GM19239 (cell line): ENCODE measurements at regions not wholly inside any gene's neighbourhood (a gene's known extent, or its start where the extent isn't known, plus 50 kb on each side); places are given as distances from the start of the nearest gene placed in this dataset.

Experiments
- DNase-seq: peaks from one replicate; pipeline ENCODE4 v3.0.0; 2011; ENCODE audit warnings: low spot score; ENCODE audit not compliant: insufficient read length
- FAIRE-seq: peaks from 2 replicates; lab custom pipeline; 2011; peaks lifted over from hg19 to GRCh38; lab: Jason Lieb, UNC

- DNase-seq = no peak
- FAIRE-seq = no peak
Observed at GRCh38 chrX:7789200-7789599, 53.8 kb upstream of the VCX start.

GRCh38 chrX:7788334-7788733, 54.6 kb upstream of the VCX start:
- DNase-seq (no peak), FAIRE-seq (no peak)

- FAIRE-seq (no peak), DNase-seq (no peak)
Observed at GRCh38 chrX:7787714-7788113, 55.3 kb upstream of the VCX start.

- FAIRE-seq (no peak), DNase-seq (no peak)
Observed at GRCh38 chrX:7784580-7784979, 58.4 kb upstream of the VCX start.

- FAIRE-seq (no peak), DNase-seq (no peak)
Observed at GRCh38 chrX:7779644-7780043, 63.3 kb upstream of the VCX start.

GRCh38 chrX:7775987-7776386, 67.0 kb upstream of the VCX start:
- DNase-seq = no peak
- no peak for FAIRE-seq

DNA sequence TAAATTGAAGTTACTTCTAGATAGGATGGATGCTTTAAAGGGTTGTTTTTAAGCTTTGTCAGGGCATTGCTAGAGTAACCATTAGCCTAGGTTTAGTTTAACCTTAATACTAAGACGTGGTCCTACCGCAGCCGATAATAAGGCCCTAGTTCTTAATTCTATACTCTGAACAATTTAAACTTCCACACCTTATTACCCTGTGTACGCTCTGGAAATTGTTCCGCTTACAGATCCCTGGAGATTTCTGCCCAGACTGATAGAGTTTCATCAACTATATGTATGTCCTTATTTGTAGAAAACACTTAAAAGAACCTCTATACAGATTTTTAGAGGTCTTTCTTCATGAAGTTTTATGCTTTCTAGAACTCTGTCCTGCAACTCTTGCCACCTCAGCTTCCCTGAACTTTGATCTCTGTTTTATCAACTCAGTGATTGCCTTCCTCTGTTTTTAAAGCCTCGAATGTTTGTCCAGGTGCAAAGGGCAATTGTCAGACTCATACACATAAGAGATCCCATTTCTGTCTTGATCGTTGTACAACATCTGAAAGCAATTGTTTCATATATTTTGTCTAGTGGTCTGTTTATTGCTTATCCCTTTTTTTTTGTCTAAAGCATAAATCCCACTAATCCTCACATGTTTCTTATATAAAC, 71.1 kb upstream of the VCX start:
- DNase-seq (no peak), FAIRE-seq (no peak)

DNA sequence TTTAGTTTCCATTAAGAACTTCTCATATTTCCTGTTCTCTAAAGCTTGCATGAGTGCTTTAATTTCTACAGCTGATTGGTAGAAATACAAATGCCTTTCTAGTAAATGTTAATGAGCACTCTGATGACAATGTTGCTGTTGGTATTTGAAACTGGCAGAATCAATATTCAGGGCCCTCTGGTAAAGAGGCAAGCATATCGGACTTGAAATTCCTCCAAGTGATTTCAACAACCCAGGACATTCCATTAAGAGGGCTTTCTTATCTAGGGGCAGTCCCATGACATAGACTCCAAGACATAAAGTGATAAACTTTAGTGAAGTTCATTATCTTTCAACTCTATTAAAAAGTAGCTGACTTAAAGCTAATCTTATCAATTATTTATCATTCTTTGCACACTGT, 83.1 kb upstream of the VCX start:
- no peak for FAIRE-seq
- DNase-seq = no peak

GRCh38 chrX:7746856-7747255, 96.1 kb upstream of the VCX start:
- no peak for DNase-seq
- FAIRE-seq = no peak

DNA sequence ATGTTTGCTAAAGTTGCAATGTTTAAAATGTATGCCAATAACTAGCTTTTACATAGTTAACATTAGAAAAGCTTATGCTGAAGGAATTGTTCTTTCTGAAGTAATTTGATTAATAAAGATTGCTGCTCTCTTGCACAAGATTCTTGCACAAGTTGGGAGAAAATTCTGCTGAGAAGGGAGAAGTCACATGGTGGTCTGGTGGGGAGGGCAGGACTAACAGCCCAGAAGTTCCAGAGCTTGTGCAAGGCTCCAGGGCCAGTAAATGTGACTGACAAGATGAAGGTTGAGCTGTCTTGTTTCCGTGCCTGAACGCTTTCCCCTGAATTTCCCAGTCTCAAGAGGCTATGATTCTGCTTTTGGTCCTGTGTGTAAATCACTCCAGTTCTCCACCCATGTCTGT, 112.9 kb upstream of the VCX start:
- no peak for FAIRE-seq
- no peak for DNase-seq

DNA sequence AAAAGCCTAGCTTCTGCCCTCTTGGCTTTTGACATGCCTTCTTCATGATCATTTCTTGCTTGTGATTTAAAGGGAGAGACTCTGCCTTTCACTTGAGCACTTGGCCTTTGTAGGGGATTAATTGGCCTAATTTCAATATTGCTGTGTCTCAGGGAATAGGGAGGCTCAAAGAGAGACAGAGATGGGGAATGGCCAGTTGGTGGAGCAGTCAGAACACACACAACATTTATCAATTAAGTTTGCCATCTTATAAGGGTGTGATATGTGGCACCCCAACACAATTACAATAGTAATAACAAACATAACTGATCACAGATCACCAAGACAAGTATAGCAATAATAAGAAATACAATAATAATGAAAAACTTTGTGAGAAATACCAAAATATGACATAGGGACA, 122.5 kb upstream of the VCX start:
- no peak for FAIRE-seq
- no peak for DNase-seq

DNA sequence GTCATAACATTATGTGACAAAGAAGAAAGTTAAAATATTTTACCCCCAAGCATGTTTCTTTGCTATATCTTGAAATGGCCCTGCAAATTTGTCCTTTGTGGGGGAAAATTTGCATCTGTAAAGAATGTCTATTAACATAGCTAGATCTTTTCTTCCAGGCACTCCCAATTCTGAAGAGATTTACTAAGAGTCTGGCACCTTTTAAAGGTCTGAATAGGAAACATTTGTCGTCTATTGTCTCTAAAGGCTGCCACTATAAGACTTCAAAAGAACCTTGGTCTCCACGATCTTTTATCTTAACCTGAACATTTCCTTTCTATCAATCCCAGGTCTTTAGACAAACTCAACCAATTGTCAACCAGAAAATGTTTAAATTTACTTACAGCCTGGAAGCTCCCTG, 128.6 kb upstream of the VCX start:
- DNase-seq = no peak
- no peak for FAIRE-seq

DNA sequence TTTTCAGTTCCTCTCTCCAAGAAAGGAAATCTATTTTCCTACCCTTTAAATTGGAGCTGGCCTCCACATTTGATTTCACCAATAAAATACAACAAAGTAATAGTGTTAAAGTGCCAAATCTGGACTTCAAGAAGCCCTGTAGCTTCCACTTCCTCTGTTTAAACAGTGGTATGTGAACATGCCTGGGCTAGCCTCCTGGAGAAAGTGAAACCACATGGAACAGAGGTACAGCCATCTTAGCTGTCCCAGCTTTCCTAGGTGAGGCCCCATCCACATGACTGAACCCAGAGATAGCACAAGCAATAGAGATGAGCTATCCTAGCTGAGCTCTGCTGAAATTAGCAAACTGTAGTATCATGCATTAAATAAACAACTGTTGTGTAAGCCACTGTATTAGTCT, 131.8 kb upstream of the VCX start:
- no peak for DNase-seq

DNA sequence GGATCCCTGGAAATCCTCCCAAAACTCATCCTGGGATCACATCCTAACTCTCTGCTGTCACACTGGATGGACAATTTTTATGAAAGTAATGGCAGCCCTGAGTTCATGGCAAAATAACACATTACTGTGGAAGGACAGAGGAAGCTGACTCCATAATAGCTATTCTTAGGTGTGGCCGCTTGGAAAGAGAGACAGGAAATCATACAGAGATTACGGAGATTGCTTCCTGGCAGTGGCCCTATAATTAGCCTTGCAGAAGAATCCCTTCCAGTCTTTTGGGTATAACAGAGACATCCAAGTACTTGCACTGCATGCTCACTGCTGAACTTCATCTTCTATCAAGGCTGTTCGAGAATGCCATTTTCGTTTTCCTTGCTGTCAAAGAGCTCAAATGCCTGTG, 133.1 kb upstream of the VCX start:
- DNase-seq (no peak), FAIRE-seq (no peak)

More for the DNA sequence above, 131.8 kb upstream of the VCX start:
- no peak for FAIRE-seq

- FAIRE-seq (no peak), DNase-seq (no peak)
Observed at GRCh38 chrX:7706032-7706431, 136.9 kb upstream of the VCX start.

GRCh38 chrX:7704205-7704604, 138.8 kb upstream of the VCX start:
- DNase-seq (no peak), FAIRE-seq (no peak)

GRCh38 chrX:7698248-7698647, 144.7 kb upstream of the VCX start:
- no peak for FAIRE-seq
- DNase-seq = no peak

DNA sequence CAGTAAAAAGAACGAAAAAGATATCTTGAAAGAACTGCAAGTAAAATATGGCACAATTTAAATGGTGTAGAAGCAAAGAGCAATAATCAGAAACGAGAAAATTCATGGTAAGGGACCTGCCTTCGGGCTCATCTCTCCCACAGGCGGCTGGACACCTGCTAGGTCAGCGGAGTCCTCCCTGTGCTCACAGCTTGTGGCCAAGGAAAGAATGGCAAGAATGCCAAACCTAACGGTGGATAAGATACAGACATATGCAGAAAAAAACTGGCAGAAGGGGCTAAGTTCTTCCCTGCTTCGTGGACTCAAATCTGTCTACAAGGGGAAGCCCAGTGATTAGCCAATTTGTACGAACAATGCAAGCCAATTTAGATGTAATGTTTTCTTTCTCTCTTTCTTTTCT, 152.1 kb upstream of the VCX start:
- no peak for FAIRE-seq
- no peak for DNase-seq

DNA sequence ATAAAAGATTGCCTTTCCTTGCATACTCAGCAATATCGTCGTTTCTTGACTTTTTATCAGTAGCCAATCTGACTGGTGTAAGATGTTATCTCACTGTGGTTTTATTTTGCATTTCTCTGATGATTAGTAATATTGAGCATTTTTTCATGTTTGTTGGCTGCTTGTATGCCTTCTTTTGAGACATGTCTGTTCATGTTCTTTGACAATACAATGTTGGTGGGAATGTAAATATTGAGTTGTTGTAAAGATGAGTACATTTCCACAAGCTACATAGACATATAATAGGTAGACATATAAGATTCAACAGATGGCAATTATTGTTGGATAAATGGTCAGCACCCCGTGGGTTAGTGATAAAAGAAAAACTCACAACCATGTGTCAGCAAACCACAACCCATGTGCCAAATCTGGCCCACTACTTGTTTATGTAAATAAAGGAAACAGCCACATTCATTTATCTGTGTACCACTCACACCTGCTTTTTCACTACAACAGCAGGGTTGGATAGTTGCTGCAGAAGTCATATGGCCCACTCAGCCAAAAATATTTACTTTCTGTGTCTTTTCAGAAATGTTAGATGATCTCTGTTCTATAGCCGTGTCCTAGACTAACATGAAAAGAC, 153.1 kb upstream of the VCX start:
- FAIRE-seq (no peak), DNase-seq (no peak)

DNA sequence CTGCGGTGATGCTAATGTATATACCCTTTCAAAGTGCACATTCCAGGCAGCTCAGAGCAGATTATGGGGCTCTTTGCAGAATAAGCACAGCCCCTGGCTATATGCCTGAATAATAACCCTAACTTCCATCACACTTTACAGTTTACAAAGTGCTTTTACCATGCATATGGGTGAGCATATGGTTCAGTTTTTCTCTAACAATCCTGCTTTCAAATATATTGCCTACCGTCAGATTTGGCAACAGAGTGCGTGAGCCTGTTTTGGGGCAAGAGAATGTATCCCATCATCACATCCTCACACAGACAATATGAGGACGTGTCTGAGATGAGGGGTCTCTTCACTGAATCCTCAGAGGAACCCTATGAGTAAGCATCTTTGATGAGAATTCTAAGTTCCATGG, 162.8 kb upstream of the VCX start:
- FAIRE-seq = no peak

GRCh38 chrX:7654316-7654715, 188.7 kb upstream of the VCX start:
- DNase-seq (no peak), FAIRE-seq (no peak)

More for the DNA sequence above, 162.8 kb upstream of the VCX start:
- DNase-seq = no peak

GRCh38 chrX:7647831-7648230, 195.1 kb upstream of the VCX start:
- FAIRE-seq (no peak), DNase-seq (no peak)
